Inferior parietal cortex (tissue), 1 donor: ENCODE measurements at regions not wholly inside any gene's neighbourhood (a gene's known extent, or its start where the extent isn't known, plus 50 kb on each side); places are given as distances from the start of the nearest gene placed in this dataset.
"Not testable (repeated sequence)": the region's sequence is repeated elsewhere in the genome, so short reads cannot be mapped to it uniquely, and the experiment has no call there.

Experiments used
- DNase-seq: peaks from one replicate; pipeline ENCODE4 v3.0.0-alpha.2; 2016; ENCODE audit errors: extremely low spot score

- DNase-seq, result not testable (repeated sequence)
These were observed 198.0 kb downstream of the MEIS1 start for GRCh38 chr2:66632882-66633281.

GRCh38 chr2:66633631-66634030, 198.7 kb downstream of the MEIS1 start:
- no peak for DNase-seq

GRCh38 chr2:66634784-66635183, 199.9 kb downstream of the MEIS1 start:
- no peak for DNase-seq

GRCh38 chr2:66641685-66642084, 206.8 kb downstream of the MEIS1 start:
- DNase-seq, result no peak

- DNase-seq, result not testable (repeated sequence)
These were observed 213.2 kb downstream of the MEIS1 start for GRCh38 chr2:66648081-66648480.

- no peak for DNase-seq
These were observed 214.1 kb downstream of the MEIS1 start for GRCh38 chr2:66649006-66649405.

- no peak for DNase-seq
These were observed 216.4 kb downstream of the MEIS1 start for GRCh38 chr2:66651295-66651694.

- DNase-seq, result no peak
These were observed 225.9 kb downstream of the MEIS1 start for GRCh38 chr2:66660804-66661203.

- no peak for DNase-seq
These were observed 226.6 kb downstream of the MEIS1 start for GRCh38 chr2:66661253-66662173.

- DNase-seq, result no peak
These were observed 230.4 kb downstream of the MEIS1 start for GRCh38 chr2:66665124-66665984.

- DNase-seq, result no peak
These were observed 232.4 kb downstream of the MEIS1 start for GRCh38 chr2:66667301-66667700.

- no peak for DNase-seq
These were observed 238.4 kb downstream of the MEIS1 start for GRCh38 chr2:66673286-66673685.

- DNase-seq, result no peak
These were observed 239.2 kb downstream of the MEIS1 start for GRCh38 chr2:66674087-66674486.

GRCh38 chr2:66675591-66675990, 240.7 kb downstream of the MEIS1 start:
- no peak for DNase-seq

GRCh38 chr2:66679442-66679841, 244.5 kb downstream of the MEIS1 start:
- no peak for DNase-seq

GRCh38 chr2:66682476-66682875, 247.6 kb downstream of the MEIS1 start:
- no peak for DNase-seq

GRCh38 chr2:66683064-66683463, 248.1 kb downstream of the MEIS1 start:
- DNase-seq, result no peak

- DNase-seq, result no peak
These were observed 248.7 kb downstream of the MEIS1 start for GRCh38 chr2:66683599-66683998.

GRCh38 chr2:66684289-66684688, 249.4 kb downstream of the MEIS1 start:
- DNase-seq, result no peak

- no peak for DNase-seq
These were observed 251.8 kb downstream of the MEIS1 start for GRCh38 chr2:66686755-66687154.

GRCh38 chr2:66688951-66689350, 254.0 kb downstream of the MEIS1 start:
- no peak for DNase-seq

- DNase-seq, result no peak
These were observed 254.6 kb downstream of the MEIS1 start for GRCh38 chr2:66689456-66690051.
